ENCODE measurements at regions not wholly inside any gene's neighbourhood (a gene's known extent, or its start where the extent isn't known, plus 50 kb on each side); places are given as distances from the start of the nearest gene placed in this dataset.

DNA sequence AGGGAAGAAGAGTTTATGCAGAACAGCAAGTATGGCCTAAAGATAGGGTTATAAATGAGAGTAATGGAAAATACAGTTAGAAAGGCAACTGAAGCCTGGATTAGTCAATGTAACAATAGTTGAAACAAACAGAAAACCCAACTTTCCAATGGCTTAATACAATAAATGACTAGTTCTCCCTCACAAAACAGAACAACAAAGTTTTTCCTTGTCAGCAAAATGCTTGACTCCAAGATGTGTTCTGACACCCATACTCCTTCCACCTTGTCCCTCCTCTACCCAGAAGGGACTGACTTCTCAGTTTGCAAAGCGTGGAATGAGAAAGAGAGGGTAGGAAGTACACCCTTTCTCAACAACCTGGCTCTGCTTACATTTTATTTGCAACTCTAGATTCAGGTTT, 191.4 kb upstream of the OSR1 start:
- Histone ChIP-seq H3K9me3 (ENCODE audit: control insufficient read depth, low read length) (no peaks in the 10 kb centered on the region), H3K27ac (ENCODE audit: insufficient read depth, low read depth, low read length, poor library complexity, severe bottlenecking) (no peak overlapping the region), H3K36me3 (ENCODE audit: control insufficient read depth, insufficient read depth, low read length) (no peaks in the 10 kb centered on the region), H3K4me3 (ENCODE audit: insufficient read depth, low read depth, low read length) (no peak overlapping the region), H3K4me1 (ENCODE audit: control insufficient read depth, insufficient read depth, low read length) (no peaks in the 10 kb centered on the region), H3K27me3 (ENCODE audit: control insufficient read depth, insufficient read depth, low read length, poor library complexity, severe bottlenecking) (no peaks in the 10 kb centered on the region)
- 83 to 100% methylated on average over 1 of the region's 1 CpG for WGBS, 2 experiments

- no peaks in the 10 kb centered on the region for H3K27me3 ChIP-seq (ENCODE audit: control insufficient read depth, insufficient read depth, low read length, poor library complexity, severe bottlenecking)
- H3K9me3 ChIP-seq (ENCODE audit: control insufficient read depth, low read length): no peaks in the 10 kb centered on the region
- no peaks in the 10 kb centered on the region for H3K36me3 ChIP-seq (ENCODE audit: control insufficient read depth, insufficient read depth, low read length)
- 79 to 88% methylated on average over 1 of the region's 1 CpG for whole genome bisulfite sequencing, 2 experiments
- no peaks in the 10 kb centered on the region for H3K4me1 ChIP-seq (ENCODE audit: control insufficient read depth, insufficient read depth, low read length)
- no peak overlapping the region for H3K27ac ChIP-seq (ENCODE audit: insufficient read depth, low read depth, low read length, poor library complexity, severe bottlenecking)
- no peak overlapping the region for H3K4me3 ChIP-seq (ENCODE audit: insufficient read depth, low read depth, low read length)
Measured at GRCh38 chr2:19548116-19548515, 189.7 kb upstream of the OSR1 start.

DNA sequence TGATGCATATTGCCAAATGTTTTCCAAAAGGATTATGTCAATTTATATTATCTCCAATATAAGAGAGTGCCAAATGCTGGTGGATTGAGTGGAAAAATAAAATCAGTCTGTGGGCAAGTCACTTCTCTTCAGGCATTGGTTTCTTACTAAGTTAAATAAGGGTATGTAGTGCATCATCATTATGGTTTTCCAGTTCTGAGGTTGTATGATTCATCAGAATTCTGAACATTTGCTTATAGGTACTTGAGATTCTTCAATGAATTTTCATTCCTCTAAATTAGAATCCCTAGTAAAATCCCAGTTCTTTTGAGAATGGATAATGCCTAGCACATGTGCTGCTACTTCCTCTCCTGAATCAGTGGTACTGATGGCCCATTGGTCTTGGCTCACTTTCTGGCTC, 188.9 kb upstream of the OSR1 start:
- Histone ChIP-seq H3K9me3 (ENCODE audit: control insufficient read depth, low read length) (no peaks in the 10 kb centered on the region), H3K4me3 (ENCODE audit: insufficient read depth, low read depth, low read length) (no peak overlapping the region), H3K36me3 (ENCODE audit: control insufficient read depth, insufficient read depth, low read length) (no peaks in the 10 kb centered on the region), H3K27me3 (ENCODE audit: control insufficient read depth, insufficient read depth, low read length, poor library complexity, severe bottlenecking) (no peaks in the 10 kb centered on the region), H3K4me1 (ENCODE audit: control insufficient read depth, insufficient read depth, low read length) (no peaks in the 10 kb centered on the region), H3K27ac (ENCODE audit: insufficient read depth, low read depth, low read length, poor library complexity, severe bottlenecking) (no peak overlapping the region)

GRCh38 chr2:19545507-19545906, 187.1 kb upstream of the OSR1 start:
- 77 to 81% methylated on average over 3 to 4 of the region's 4 CpGs for WGBS, 2 experiments
- Histone ChIP-seq H3K4me1 (ENCODE audit: control insufficient read depth, insufficient read depth, low read length) (no peaks in the 10 kb centered on the region), H3K36me3 (ENCODE audit: control insufficient read depth, insufficient read depth, low read length) (no peaks in the 10 kb centered on the region), H3K27me3 (ENCODE audit: control insufficient read depth, insufficient read depth, low read length, poor library complexity, severe bottlenecking) (no peaks in the 10 kb centered on the region), H3K27ac (ENCODE audit: insufficient read depth, low read depth, low read length, poor library complexity, severe bottlenecking) (no peak overlapping the region), H3K4me3 (ENCODE audit: insufficient read depth, low read depth, low read length) (no peak overlapping the region), H3K9me3 (ENCODE audit: control insufficient read depth, low read length) (no peaks in the 10 kb centered on the region)

GRCh38 chr2:19543663-19544383, 185.4 kb upstream of the OSR1 start:
- H3K36me3 ChIP-seq (ENCODE audit: control insufficient read depth, insufficient read depth, low read length): no peaks in the 10 kb centered on the region
- H3K4me1 ChIP-seq (ENCODE audit: control insufficient read depth, insufficient read depth, low read length): no peaks in the 10 kb centered on the region
- 89 to 90% methylated on average over 2 of the region's 2 CpGs for WGBS, 2 experiments
- H3K27ac ChIP-seq (ENCODE audit: insufficient read depth, low read depth, low read length, poor library complexity, severe bottlenecking): no peak overlapping the region
- no peak overlapping the region for H3K4me3 ChIP-seq (ENCODE audit: insufficient read depth, low read depth, low read length)
- H3K9me3 ChIP-seq (ENCODE audit: control insufficient read depth, low read length): no peaks in the 10 kb centered on the region
- H3K27me3 ChIP-seq (ENCODE audit: control insufficient read depth, insufficient read depth, low read length, poor library complexity, severe bottlenecking): no peaks in the 10 kb centered on the region

GRCh38 chr2:19542796-19543662, 184.6 kb upstream of the OSR1 start:
- Histone ChIP-seq H3K36me3 (ENCODE audit: control insufficient read depth, insufficient read depth, low read length) (no peaks in the 10 kb centered on the region), H3K27me3 (ENCODE audit: control insufficient read depth, insufficient read depth, low read length, poor library complexity, severe bottlenecking) (no peaks in the 10 kb centered on the region), H3K9me3 (ENCODE audit: control insufficient read depth, low read length) (no peaks in the 10 kb centered on the region), H3K4me3 (ENCODE audit: insufficient read depth, low read depth, low read length) (no peak overlapping the region), H3K4me1 (ENCODE audit: control insufficient read depth, insufficient read depth, low read length) (no peaks in the 10 kb centered on the region), H3K27ac (ENCODE audit: insufficient read depth, low read depth, low read length, poor library complexity, severe bottlenecking) (no peak overlapping the region)
- 89 to 90% methylated on average over 8 of the region's 8 CpGs for WGBS, 2 experiments

DNA sequence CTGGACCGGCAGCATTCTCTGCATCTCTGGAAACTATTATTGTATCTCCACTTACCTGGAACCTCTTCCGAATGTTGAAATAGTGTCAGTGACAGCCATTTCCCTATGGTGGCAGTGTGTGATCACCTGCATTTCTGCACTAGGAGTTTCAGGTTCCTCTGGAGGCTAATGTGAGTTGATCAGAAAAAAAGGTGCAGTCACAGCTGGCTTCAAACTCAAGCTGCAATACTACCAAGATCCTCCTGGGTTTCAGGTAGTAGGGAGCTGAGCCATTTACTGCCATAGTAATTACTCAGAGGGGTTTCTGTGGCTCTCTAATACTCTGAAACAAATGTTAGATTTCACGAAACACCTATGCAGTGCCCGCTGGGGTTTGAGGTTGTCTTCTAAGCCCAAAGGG, 183.5 kb upstream of the OSR1 start:
- Histone ChIP-seq H3K27me3 (ENCODE audit: control insufficient read depth, insufficient read depth, low read length, poor library complexity, severe bottlenecking) (no peaks in the 10 kb centered on the region), H3K36me3 (ENCODE audit: control insufficient read depth, insufficient read depth, low read length) (no peaks in the 10 kb centered on the region), H3K4me1 (ENCODE audit: control insufficient read depth, insufficient read depth, low read length) (no peaks in the 10 kb centered on the region), H3K4me3 (ENCODE audit: insufficient read depth, low read depth, low read length) (no peak overlapping the region), H3K9me3 (ENCODE audit: control insufficient read depth, low read length) (no peaks in the 10 kb centered on the region), H3K27ac (ENCODE audit: insufficient read depth, low read depth, low read length, poor library complexity, severe bottlenecking) (no peak overlapping the region)
- 91 to 94% methylated on average over 4 of the region's 4 CpGs for WGBS, 2 experiments

DNA sequence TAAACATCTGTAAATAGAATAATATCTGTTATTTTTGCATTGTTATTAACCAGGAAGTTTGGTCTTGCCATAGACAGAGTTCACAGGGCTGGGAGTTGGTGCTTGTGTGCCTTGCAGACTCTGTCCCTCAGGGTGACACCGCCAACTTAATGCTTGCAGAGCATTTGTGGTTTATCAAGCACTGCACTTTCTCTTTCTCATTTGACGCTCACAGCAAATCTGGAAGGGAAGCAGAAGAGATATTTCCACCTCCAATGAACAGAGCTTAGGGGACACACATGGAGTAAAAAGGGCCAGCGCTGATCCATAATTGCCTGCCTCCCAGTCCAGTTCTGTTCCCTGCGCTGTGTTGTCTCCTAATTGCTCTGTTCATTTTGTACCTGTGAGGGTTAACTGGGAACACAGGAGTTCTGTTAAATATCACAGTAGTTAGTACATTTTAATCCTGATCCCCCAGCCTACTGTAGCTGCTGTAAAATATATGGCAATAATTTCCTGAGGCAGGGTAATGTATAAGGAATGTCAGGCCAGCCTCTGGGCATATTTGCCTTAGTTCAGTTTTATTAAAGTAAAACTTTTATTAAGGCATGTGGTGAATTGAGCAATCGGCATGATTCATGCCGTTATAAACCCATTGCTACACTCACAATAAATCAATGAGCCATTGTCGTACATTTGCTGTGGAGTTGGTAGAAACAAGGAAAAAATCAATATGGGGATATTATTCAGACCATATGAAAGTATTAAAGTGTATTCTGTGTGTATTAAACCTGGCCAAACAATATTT, 182.5 kb upstream of the OSR1 start:
- no peaks in the 10 kb centered on the region for H3K27me3 ChIP-seq (ENCODE audit: control insufficient read depth, insufficient read depth, low read length, poor library complexity, severe bottlenecking)
- 95 to 97% methylated on average over 5 to 7 of the region's 7 CpGs for WGBS, 2 experiments
- no peak overlapping the region for H3K4me3 ChIP-seq (ENCODE audit: insufficient read depth, low read depth, low read length)
- H3K27ac ChIP-seq (ENCODE audit: insufficient read depth, low read depth, low read length, poor library complexity, severe bottlenecking): no peak overlapping the region
- H3K9me3 ChIP-seq (ENCODE audit: control insufficient read depth, low read length): no peaks in the 10 kb centered on the region
- no peaks in the 10 kb centered on the region for H3K36me3 ChIP-seq (ENCODE audit: control insufficient read depth, insufficient read depth, low read length)
- no peaks in the 10 kb centered on the region for H3K4me1 ChIP-seq (ENCODE audit: control insufficient read depth, insufficient read depth, low read length)

DNA sequence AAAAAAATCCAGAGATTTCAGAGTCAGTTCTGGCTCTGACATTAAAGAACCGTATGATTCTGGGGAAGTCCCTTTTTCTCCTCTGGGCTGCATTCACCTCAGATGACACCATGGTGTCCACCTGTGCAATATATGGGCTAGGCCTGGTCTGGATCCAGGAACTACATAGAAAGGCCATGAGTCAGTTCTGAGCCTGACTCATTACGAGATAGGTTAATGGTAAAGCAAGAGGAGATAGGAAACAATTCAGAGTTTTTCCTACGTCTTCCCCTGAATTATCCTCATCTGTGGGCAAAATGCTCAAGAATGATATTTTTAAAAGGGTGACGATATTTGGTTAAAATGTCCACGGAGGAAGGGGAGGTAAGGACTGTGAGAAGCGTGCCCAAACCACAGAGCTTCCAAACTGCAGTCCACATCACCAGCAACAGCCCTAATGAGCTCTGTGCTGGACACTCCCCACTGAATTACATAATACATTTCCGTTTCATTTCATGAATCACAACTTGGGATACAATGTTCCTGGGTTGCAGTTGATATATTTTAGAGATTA, 180.1 kb upstream of the OSR1 start:
- no peak overlapping the region for H3K27ac ChIP-seq (ENCODE audit: insufficient read depth, low read depth, low read length, poor library complexity, severe bottlenecking)
- no peaks in the 10 kb centered on the region for H3K36me3 ChIP-seq (ENCODE audit: control insufficient read depth, insufficient read depth, low read length)
- H3K4me1 ChIP-seq (ENCODE audit: control insufficient read depth, insufficient read depth, low read length): no peaks in the 10 kb centered on the region
- H3K9me3 ChIP-seq (ENCODE audit: control insufficient read depth, low read length): no peaks in the 10 kb centered on the region
- H3K4me3 ChIP-seq (ENCODE audit: insufficient read depth, low read depth, low read length): no peak overlapping the region
- WGBS, 2 experiments: 88 to 96% methylated on average over 6 of the region's 7 CpGs
- H3K27me3 ChIP-seq (ENCODE audit: control insufficient read depth, insufficient read depth, low read length, poor library complexity, severe bottlenecking): no peaks in the 10 kb centered on the region

DNA sequence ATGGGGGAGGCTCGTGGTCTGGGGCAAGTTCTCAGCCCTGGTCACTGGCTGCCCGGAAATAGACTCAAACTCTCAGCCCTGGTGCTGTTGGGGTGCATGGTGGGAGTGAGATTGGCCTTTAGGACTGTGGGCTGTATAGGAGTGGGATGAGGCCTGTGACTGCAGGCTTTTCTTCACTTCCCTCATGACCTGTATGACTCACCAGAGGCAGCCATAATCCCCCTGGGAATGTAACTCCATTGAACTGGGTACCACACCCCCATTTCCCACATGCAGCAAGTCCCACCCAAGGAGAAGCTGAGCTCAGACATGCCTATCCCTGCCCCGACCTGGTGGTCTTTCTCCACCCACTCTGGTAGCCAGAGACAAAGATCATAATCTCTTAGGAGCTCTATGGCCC, 177.7 kb upstream of the OSR1 start:
- Histone ChIP-seq H3K4me1 (ENCODE audit: control insufficient read depth, insufficient read depth, low read length) (no peaks in the 10 kb centered on the region), H3K9me3 (ENCODE audit: control insufficient read depth, low read length) (no peaks in the 10 kb centered on the region), H3K27me3 (ENCODE audit: control insufficient read depth, insufficient read depth, low read length, poor library complexity, severe bottlenecking) (no peaks in the 10 kb centered on the region), H3K27ac (ENCODE audit: insufficient read depth, low read depth, low read length, poor library complexity, severe bottlenecking) (no peak overlapping the region), H3K36me3 (ENCODE audit: control insufficient read depth, insufficient read depth, low read length) (no peaks in the 10 kb centered on the region), H3K4me3 (ENCODE audit: insufficient read depth, low read depth, low read length) (no peak overlapping the region)
- 64 to 72% methylated on average over 3 of the region's 3 CpGs for WGBS, 2 experiments
